Neutrophil (primary cell): ENCODE measurements at regions not wholly inside any gene's neighbourhood (a gene's known extent, or its start where the extent isn't known, plus 50 kb on each side); places are given as distances from the start of the nearest gene placed in this dataset.
"Not testable (repeated sequence)": the region's sequence is repeated elsewhere in the genome, so short reads cannot be mapped to it uniquely, and the experiment has no call there.

ENCODE experiments used
- H3K27ac ChIP-seq: fragments of 200-600 bp; sonication (generic); 2 replicates; pipeline ENCODE4 v1.5.1; 2016; ENCODE audit warnings: mild to moderate bottlenecking, moderate library complexity
- H3K27me3 ChIP-seq: fragments of 200-600 bp; sonication (generic); 2 replicates; pipeline ENCODE4 v1.6.0; 2016; ENCODE audit warnings: mild to moderate bottlenecking
- H3K36me3 ChIP-seq: fragments of 200-600 bp; sonication (generic); 2 replicates; pipeline ENCODE4 v1.5.1; 2017
- H3K4me1 ChIP-seq, 2 experiments: fragments of 200-600 bp in 1 of 2; sonication (generic) in 1 of 2; 1 replicate in 1 of 2; 2 replicates in 1 of 2; pipeline versions ENCODE4 v1.5.1 to v1.6.1; 2013 to 2016; ENCODE audit warnings: low read depth in 1 of 2, low read length in 1 of 2, mild to moderate bottlenecking in 1 of 2, moderate library complexity in 1 of 2; ENCODE audit not compliant: control insufficient read depth in 1 of 2, insufficient read depth in 1 of 2
- H3K4me3 ChIP-seq, 2 experiments: fragments of 200-600 bp in 1 of 2; sonication (generic) in 1 of 2; 1 replicate in 1 of 2; 2 replicates in 1 of 2; pipeline ENCODE4 v1.5.1; 2013 to 2016; ENCODE audit warnings: low read depth in 1 of 2, low read length in 1 of 2, mild to moderate bottlenecking in 1 of 2, moderate library complexity in 1 of 2
- H3K9me3 ChIP-seq: fragments of 200-600 bp; sonication (generic); 2 replicates; pipeline ENCODE4 v1.5.1; 2016
- CTCF ChIP-seq: fragments of 200-600 bp; sonication (generic); IDR thresholded peaks from 2 replicates; pipeline ENCODE4 v1.5.1; 2016; ENCODE audit warnings: antibody characterized with exemption

DNA sequence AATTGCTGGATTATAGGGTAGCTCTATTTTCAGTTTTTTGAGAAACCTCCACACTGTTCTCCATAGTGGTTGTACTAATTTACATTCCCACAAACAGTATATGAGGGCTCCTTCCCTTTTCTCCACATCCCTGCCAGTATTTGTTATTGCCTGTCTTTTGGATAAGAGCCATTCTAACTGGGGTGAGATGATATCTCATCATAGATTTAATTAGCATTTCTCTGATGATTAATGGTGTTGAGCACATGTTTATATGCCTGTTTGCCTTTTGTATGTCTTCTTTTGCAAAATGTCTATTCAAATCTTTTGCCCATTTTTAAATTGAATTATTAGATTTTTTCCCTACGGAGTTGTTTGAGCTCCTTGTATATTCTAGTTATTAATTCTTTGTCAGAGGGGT, 385.3 kb downstream of the CCER1 start:
- no peak for TF ChIP-seq CTCF
- no peak overlapping the region for H3K27ac ChIP-seq
- no peaks in the 10 kb centered on the region for H3K4me1 ChIP-seq

DNA sequence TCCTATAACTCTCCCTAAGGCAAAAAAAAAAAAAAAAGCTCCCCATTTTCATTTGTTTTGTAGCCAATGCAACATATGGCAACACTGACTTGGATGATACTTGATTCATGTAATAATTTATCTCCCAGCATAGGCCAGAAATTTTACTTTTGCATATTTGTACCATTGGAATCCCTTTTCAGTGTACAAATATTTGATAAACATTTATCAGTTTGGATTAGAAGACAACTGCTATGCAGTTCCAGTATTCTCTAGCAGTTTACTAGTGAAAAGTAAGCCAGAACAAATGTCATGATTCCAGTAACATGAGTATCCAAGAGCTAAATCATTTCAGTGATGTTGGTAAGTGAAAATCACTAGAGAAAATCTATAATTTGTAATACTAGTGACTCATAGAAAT, 392.3 kb downstream of the CCER1 start:
- Histone ChIP-seq H3K27ac (no peak overlapping the region), H3K4me3 (no peak overlapping the region), H3K36me3 (no peaks in the 10 kb centered on the region), H3K9me3 (no peaks in the 10 kb centered on the region), H3K27me3 (no peaks in the 10 kb centered on the region), H3K4me1 (no peaks in the 10 kb centered on the region)
- TF ChIP-seq CTCF = no peak

More for the DNA sequence above, 385.3 kb downstream of the CCER1 start:
- Histone ChIP-seq H3K27me3 (no peaks in the 10 kb centered on the region), H3K9me3 (no peaks in the 10 kb centered on the region), H3K36me3 (no peaks in the 10 kb centered on the region), H3K4me3 (no peak overlapping the region)

GRCh38 chr12:90548595-90548994, 406.4 kb downstream of the CCER1 start:
- Histone ChIP-seq H3K4me3 (no peak overlapping the region), H3K4me1 (no peaks in the 10 kb centered on the region), H3K27ac (no peak overlapping the region), H3K27me3 (no peaks in the 10 kb centered on the region), H3K36me3 (no peaks in the 10 kb centered on the region), H3K9me3 (no peaks in the 10 kb centered on the region)
- no peak for TF ChIP-seq CTCF

DNA sequence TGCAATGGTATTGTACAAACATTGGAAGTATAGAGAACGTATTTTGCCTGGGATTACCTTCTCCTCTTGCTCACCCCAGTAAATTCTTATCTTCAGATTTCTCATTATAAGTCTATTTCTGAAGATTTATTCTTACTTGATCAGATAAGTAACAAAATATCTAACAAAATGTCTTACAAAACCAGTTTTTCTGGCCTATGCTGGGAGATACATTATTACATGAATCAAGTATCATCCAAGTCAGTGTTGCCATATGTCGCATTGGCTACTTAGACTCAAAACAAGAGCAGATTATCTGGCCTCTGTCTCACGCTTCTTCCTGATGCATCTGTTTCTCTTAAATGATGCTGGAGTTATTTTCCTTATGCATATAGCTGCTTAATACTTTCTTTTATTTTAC, 408.5 kb downstream of the CCER1 start:
- Histone ChIP-seq H3K4me1 (no peaks in the 10 kb centered on the region), H3K27ac (no peak overlapping the region), H3K36me3 (no peaks in the 10 kb centered on the region), H3K9me3 (no peaks in the 10 kb centered on the region), H3K4me3 (no peak overlapping the region), H3K27me3 (no peaks in the 10 kb centered on the region)
- TF ChIP-seq CTCF = no peak

GRCh38 chr12:90543841-90544240, 411.1 kb downstream of the CCER1 start:
- Histone ChIP-seq H3K4me1 (no peaks in the 10 kb centered on the region), H3K9me3 (no peaks in the 10 kb centered on the region), H3K36me3 (no peaks in the 10 kb centered on the region), H3K27me3 (no peaks in the 10 kb centered on the region), H3K4me3 (no peak overlapping the region), H3K27ac (no peak overlapping the region)
- no peak for TF ChIP-seq CTCF

DNA sequence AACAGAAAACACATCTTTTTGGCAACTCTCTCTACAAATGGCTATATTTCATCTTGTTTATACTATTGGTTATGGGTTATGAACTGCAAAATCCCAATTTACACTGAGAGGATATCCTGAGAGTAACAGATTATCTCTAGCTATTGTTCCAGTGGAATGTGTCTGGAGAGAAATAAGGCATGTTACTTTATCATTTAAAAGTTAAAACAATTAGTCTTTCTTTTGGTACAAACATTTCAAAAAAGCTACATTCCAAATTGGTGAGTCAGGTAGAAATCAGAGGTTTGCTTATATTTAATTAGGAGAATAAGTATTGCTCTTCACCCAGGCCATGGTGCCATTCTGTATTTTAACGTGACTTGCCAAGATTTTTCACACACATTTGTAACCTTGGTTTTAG, 411.6 kb downstream of the CCER1 start:
- H3K4me1 ChIP-seq = no peaks in the 10 kb centered on the region
- no peak overlapping the region for H3K4me3 ChIP-seq
- no peaks in the 10 kb centered on the region for H3K36me3 ChIP-seq
- no peak overlapping the region for H3K27ac ChIP-seq
- H3K27me3 ChIP-seq = no peaks in the 10 kb centered on the region
- no peak for TF ChIP-seq CTCF
- no peaks in the 10 kb centered on the region for H3K9me3 ChIP-seq

DNA sequence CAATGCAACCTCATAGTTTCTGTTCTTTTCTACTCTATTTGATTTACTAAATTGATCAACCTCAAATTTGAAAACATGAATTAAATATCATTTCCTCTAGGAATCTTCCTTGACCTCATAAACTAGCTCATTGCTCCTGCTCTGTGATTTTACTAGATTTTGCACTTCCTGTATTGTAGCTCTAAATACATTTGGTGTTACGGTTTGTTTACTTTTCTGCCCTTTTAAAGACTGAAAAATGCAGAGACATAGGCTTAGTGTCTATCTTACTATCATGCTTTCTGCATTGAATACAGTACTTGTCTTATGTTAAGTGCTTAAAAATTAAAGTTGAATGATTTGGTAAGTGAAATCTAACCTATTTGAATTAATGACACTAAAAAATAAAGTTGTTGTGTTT, 412.1 kb downstream of the CCER1 start:
- H3K36me3 ChIP-seq, H3K4me3 ChIP-seq, H3K27me3 ChIP-seq, H3K4me1 ChIP-seq, H3K27ac ChIP-seq, H3K9me3 ChIP-seq: not testable (repeated sequence)

DNA sequence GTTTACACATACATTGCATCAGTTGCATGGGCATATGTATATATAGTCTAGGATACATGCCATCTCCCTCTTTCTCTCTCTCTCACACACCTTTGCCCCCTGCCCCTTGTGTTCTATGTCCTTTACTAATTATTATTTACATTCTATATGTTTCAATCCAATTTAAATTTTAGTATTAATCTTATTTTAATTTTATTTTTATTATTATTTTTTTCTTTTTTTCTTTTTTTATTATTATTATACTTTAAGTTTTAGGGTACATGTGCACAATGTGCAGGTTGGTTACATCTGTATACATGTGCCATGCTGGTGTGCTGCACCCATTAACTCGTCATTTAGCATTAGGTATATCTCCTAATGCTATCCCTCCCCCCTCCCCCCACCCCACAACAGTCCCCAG, 421.1 kb downstream of the CCER1 start:
- H3K9me3 ChIP-seq, H3K36me3 ChIP-seq, H3K4me1 ChIP-seq, H3K4me3 ChIP-seq, H3K27me3 ChIP-seq, H3K27ac ChIP-seq: not testable (repeated sequence)
